HCT116 (cell line): ENCODE measurements at regions not wholly inside any gene's neighbourhood (a gene's known extent, or its start where the extent isn't known, plus 50 kb on each side); places are given as distances from the start of the nearest gene placed in this dataset.

ENCODE experiments used
- SRF ChIP-seq: IDR thresholded peaks from 2 replicates; pipeline ENCODE4 v1.6.1; 2012; ENCODE audit warnings: low read depth
- YY1 ChIP-seq: IDR thresholded peaks from 2 replicates; pipeline ENCODE4 v1.6.1; 2011; ENCODE audit warnings: low read length, low read depth, moderate library complexity, mild to moderate bottlenecking; ENCODE audit not compliant: insufficient replicate concordance; ENCODE audit errors: extremely low read depth
- TF ChIP-seq, protein P1 (sequence below): IDR thresholded peaks from 2 replicates; pipeline ENCODE4 v1.6.1; 2011; ENCODE audit warnings: mild to moderate bottlenecking, low read length, moderate library complexity; ENCODE audit not compliant: insufficient replicate concordance; ENCODE audit errors: extremely low read depth

- TF ChIP-seq YY1 (no peak), SRF (no peak)
- TF ChIP-seq, protein P1, sequence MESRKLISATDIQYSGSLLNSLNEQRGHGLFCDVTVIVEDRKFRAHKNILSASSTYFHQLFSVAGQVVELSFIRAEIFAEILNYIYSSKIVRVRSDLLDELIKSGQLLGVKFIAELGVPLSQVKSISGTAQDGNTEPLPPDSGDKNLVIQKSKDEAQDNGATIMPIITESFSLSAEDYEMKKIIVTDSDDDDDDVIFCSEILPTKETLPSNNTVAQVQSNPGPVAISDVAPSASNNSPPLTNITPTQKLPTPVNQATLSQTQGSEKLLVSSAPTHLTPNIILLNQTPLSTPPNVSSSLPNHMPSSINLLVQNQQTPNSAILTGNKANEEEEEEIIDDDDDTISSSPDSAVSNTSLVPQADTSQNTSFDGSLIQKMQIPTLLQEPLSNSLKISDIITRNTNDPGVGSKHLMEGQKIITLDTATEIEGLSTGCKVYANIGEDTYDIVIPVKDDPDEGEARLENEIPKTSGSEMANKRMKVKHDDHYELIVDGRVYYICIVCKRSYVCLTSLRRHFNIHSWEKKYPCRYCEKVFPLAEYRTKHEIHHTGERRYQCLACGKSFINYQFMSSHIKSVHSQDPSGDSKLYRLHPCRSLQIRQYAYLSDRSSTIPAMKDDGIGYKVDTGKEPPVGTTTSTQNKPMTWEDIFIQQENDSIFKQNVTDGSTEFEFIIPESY = no peak
These were observed 182.8 kb upstream of the ZNF804B start for GRCh38 chr7:88576720-88577119.
